ENCODE measurements at regions not wholly inside any gene's neighbourhood (a gene's known extent, or its start where the extent isn't known, plus 50 kb on each side); places are given as distances from the start of the nearest gene placed in this dataset.

DNA sequence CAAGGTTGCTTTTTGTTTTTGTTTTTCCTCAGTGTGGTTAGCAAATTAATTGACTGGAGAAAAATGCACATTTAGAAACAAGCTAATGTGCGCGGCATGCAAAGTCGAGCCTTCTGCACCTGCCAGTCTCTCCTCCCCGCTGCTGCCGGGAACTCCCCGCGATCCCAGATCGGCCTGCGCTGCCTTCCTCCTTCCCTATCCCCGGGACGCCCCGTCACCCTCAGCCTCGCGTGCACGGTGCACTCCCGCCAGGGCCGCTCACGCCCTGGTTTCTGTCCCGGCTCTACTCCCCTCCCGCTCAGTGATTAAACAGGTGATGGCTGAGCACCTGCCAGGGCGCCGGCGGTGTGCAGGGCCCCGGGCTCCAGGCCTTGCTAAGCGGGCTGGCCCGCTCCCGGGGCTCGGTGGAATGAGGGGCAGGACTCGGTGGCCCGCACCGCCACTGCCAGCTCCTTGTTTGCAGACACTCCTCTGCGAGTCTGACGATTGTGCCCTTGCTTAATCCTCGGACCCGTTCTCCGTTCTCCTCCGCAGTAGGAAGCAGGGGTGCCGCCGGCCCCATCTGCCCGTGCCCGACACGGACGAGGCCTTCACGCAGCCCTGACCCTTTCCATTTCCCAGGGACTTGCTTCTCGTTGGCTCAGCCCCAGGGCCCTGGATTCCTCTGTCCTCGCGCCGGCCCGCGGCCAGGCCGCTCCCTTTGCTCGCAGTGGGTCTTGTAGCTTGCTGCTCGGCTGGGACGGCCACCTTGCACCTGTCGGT is 143.4 kb downstream of the TRIML1 start:
- no peaks in the 10 kb centered on the region for H3K27me3 ChIP-seq (ENCODE audit: insufficient read depth, low read length)
- no peaks in the 10 kb centered on the region for H3K36me3 ChIP-seq (ENCODE audit: control insufficient read depth in 1 of 2, insufficient read depth in 2 of 2, low read length in 2 of 2)
- H3K4me1 ChIP-seq (ENCODE audit: control insufficient read depth in 1 of 2, insufficient read depth in 2 of 2, low read length in 2 of 2): no peaks in the 10 kb centered on the region
- H3K4me3 ChIP-seq (replicated peaks in 1 of 2; ENCODE audit: low read depth in 1 of 2, low read length in 2 of 2): no peak overlapping the region
- no peak overlapping the region for H3K27ac ChIP-seq (ENCODE audit: low read depth, low read length)
- no peaks in the 10 kb centered on the region for H3K9me2 ChIP-seq (ENCODE audit: insufficient read depth)
- RAD21 ChIA-PET (ENCODE audit: low non-redundant PET in 1 of 2, low total read pairs in 2 of 2, uncharacterized antibody in 2 of 2, unreplicated experiment in 2 of 2): no interaction called here
- no peaks in the 10 kb centered on the region for H3K79me2 ChIP-seq (ENCODE audit: insufficient read depth, low read length)
- no peak overlapping the region for H2AFZ ChIP-seq (ENCODE audit: low read depth, low read length, poor library complexity, severe bottlenecking)
- H3K9ac ChIP-seq (ENCODE audit: low read length): no peak overlapping the region
- no peak overlapping the region for H3K4me2 ChIP-seq (ENCODE audit: low read length)
- DNase-seq (ENCODE audit: low read depth, low spot score) (no peak), ATAC-seq (no peak)
- no TSS peak for BruUV-seq (replicated peaks)
- no peaks in the 10 kb centered on the region for H3K9me3 ChIP-seq (ENCODE audit: control insufficient read depth in 1 of 2, insufficient read depth in 1 of 2, low read depth in 1 of 2, low read length in 2 of 2)
- POLR2A ChIA-PET: no interaction called here
- intact Hi-C loops (cut with micrococcal nuclease): no loop called here
- TF ChIP-seq POLR2AphosphoS5 (IDR thresholded peaks at IDR 0.05; ENCODE audit: low read depth, low read length): no peak
- TF ChIP-seq EZH2phosphoT487 (IDR thresholded peaks at IDR 0.05; ENCODE audit: borderline replicate concordance): no peak
- no peaks in the 10 kb centered on the region for H4K20me1 ChIP-seq (ENCODE audit: insufficient read depth)
- CTCF ChIA-PET: no interaction called here

DNA sequence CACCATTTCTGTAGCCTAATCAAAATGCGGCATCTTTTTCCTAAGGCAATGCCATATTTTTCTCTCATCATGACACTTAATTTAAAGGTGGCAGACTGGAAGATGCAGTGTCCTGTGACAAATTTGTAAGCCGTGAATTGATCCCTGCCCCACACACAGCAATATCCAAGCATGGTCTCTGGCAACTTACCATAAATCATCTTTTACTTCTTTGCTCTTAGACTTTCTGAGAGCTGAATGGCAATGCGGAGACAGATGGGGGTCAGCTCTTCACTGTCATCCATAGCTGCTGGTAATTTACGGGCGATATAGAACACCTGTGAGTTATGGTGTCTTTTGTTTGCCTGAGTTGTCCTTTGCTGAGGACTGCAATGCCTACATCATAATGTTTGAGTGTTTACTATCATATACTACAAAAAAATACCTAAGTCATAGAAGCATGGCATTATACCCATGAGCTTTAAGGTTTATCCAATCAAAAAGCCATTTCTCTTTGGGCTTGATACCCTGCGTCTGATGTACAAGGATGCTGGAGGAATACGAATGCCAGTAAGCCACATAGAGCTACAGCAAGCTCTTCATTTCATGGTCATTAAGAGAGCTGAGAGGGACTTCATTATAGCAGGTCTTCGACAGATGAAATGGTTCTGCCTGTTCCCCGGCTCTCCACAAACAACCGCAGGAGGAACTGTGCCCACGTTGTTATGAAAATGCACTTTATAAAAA is 148.1 kb downstream of the TRIML1 start:
- H4K20me1 ChIP-seq (ENCODE audit: insufficient read depth): no peaks in the 10 kb centered on the region
- intact Hi-C loops (cut with micrococcal nuclease): no loop called here
- H3K27ac ChIP-seq (ENCODE audit: low read depth, low read length): no peak overlapping the region
- TF ChIP-seq FOSL1 (IDR thresholded peaks at IDR 0.05; ENCODE audit: low read depth) (no peak), EZH2phosphoT487 (IDR thresholded peaks at IDR 0.05; ENCODE audit: borderline replicate concordance) (no peak), ZNF274 (IDR thresholded peaks at IDR 0.05; ENCODE audit: low read depth, low read length) (no peak), CBX3 (IDR thresholded peaks at IDR 0.05; ENCODE audit: low read depth) (no peak), SP1 (IDR thresholded peaks at IDR 0.05; ENCODE audit: low read depth) (no peak), TCF7L2 (IDR thresholded peaks at IDR 0.05; ENCODE audit: borderline replicate concordance, extremely low read depth, insufficient read depth, insufficient read length) (no peak), CTCF (IDR thresholded peaks at IDR 0.05 in 2 of 3, conservative IDR thresholded peaks at IDR 0.05 in 1 of 3; ENCODE audit: borderline replicate concordance in 1 of 3, insufficient read depth in 1 of 3, low read depth in 2 of 3, low read length in 2 of 3) (no peak), ZFX (IDR thresholded peaks at IDR 0.05) (no peak), RAD21 (IDR thresholded peaks at IDR 0.05; ENCODE audit: low read depth) (no peak), POLR2A (IDR thresholded peaks at IDR 0.05; ENCODE audit: borderline replicate concordance, extremely low read depth, insufficient read depth, insufficient read length) (no peak), ATF3 (IDR thresholded peaks at IDR 0.05) (no peak), CEBPB (IDR thresholded peaks at IDR 0.05; ENCODE audit: low read depth) (no peak), POLR2AphosphoS5 (IDR thresholded peaks at IDR 0.05; ENCODE audit: low read depth, low read length) (no peak)
- TF ChIP-seq, protein P1, sequence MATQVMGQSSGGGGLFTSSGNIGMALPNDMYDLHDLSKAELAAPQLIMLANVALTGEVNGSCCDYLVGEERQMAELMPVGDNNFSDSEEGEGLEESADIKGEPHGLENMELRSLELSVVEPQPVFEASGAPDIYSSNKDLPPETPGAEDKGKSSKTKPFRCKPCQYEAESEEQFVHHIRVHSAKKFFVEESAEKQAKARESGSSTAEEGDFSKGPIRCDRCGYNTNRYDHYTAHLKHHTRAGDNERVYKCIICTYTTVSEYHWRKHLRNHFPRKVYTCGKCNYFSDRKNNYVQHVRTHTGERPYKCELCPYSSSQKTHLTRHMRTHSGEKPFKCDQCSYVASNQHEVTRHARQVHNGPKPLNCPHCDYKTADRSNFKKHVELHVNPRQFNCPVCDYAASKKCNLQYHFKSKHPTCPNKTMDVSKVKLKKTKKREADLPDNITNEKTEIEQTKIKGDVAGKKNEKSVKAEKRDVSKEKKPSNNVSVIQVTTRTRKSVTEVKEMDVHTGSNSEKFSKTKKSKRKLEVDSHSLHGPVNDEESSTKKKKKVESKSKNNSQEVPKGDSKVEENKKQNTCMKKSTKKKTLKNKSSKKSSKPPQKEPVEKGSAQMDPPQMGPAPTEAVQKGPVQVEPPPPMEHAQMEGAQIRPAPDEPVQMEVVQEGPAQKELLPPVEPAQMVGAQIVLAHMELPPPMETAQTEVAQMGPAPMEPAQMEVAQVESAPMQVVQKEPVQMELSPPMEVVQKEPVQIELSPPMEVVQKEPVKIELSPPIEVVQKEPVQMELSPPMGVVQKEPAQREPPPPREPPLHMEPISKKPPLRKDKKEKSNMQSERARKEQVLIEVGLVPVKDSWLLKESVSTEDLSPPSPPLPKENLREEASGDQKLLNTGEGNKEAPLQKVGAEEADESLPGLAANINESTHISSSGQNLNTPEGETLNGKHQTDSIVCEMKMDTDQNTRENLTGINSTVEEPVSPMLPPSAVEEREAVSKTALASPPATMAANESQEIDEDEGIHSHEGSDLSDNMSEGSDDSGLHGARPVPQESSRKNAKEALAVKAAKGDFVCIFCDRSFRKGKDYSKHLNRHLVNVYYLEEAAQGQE (IDR thresholded peaks at IDR 0.05; ENCODE audit: low read depth): no peak

More for the DNA sequence above, 148.1 kb downstream of the TRIML1 start:
- Histone ChIP-seq H3K79me2 (ENCODE audit: insufficient read depth, low read length) (no peaks in the 10 kb centered on the region), H3K4me2 (ENCODE audit: low read length) (no peak overlapping the region), H3K27me3 (ENCODE audit: insufficient read depth, low read length) (no peaks in the 10 kb centered on the region), H3K9me3 (ENCODE audit: control insufficient read depth in 1 of 2, insufficient read depth in 1 of 2, low read depth in 1 of 2, low read length in 2 of 2) (no peaks in the 10 kb centered on the region), H3K36me3 (ENCODE audit: control insufficient read depth in 1 of 2, insufficient read depth in 2 of 2, low read length in 2 of 2) (no peaks in the 10 kb centered on the region), H3K9me2 (ENCODE audit: insufficient read depth) (no peaks in the 10 kb centered on the region), H3K4me3 (replicated peaks in 1 of 2; ENCODE audit: low read depth in 1 of 2, low read length in 2 of 2) (no peak overlapping the region), H2AFZ (ENCODE audit: low read depth, low read length, poor library complexity, severe bottlenecking) (no peak overlapping the region), H3K9ac (ENCODE audit: low read length) (no peak overlapping the region), H3K4me1 (ENCODE audit: control insufficient read depth in 1 of 2, insufficient read depth in 2 of 2, low read length in 2 of 2) (no peaks in the 10 kb centered on the region)
- RAD21 ChIA-PET (ENCODE audit: low non-redundant PET in 1 of 2, low total read pairs in 2 of 2, uncharacterized antibody in 2 of 2, unreplicated experiment in 2 of 2): no interaction called here
- ATAC-seq: no peak
- no peak for DNase-seq (ENCODE audit: low read depth, low spot score)
- POLR2A ChIA-PET: no interaction called here
- no TSS peak for BruUV-seq (replicated peaks)
- CTCF ChIA-PET: no interaction called here
